IMR-90 (cell line): ENCODE measurements at regions not wholly inside any gene's neighbourhood (a gene's known extent, or its start where the extent isn't known, plus 50 kb on each side); places are given as distances from the start of the nearest gene placed in this dataset.

Experiments
- ATAC-seq: fragments of 200-7000 bp; cut with Tn5 transposase; 2 replicates; pipeline ENCODE4 v1.9.1; 2020; ENCODE audit warnings: low read depth, mild to moderate bottlenecking, moderate library complexity
- BruUV-seq: library from RNA; stranded (reverse); fragments of 400-500 nt; replicated peaks from 2 replicates; lab custom pipeline; 2021; lab: Mats Ljungman, UMichigan
- CTCF ChIA-PET: fragments of 300-600 bp; formaldehyde crosslinking; extraction: SDS; loops from one replicate; lab custom pipeline; 2021; ENCODE audit warnings: antibody characterized with exemption; lab: Yijun Ruan, JAX
- POLR2A ChIA-PET: fragments of 300-600 bp; sonication (Branson Sonifier 250); formaldehyde crosslinking; loops from one replicate; lab custom pipeline; 2022; ENCODE audit warnings: antibody characterized with exemption; ENCODE audit not compliant: unreplicated experiment; lab: Charles Lee
- DNase-seq: peaks from one replicate; pipeline ENCODE4 v3.0.0; 2013
- H2AFZ ChIP-seq: replicated peaks from 2 replicates; pipeline ENCODE3; 2013; ENCODE audit warnings: low read length, mild to moderate bottlenecking; ENCODE audit not compliant: poor library complexity
- H2AK5ac ChIP-seq: 2 replicates; pipeline ENCODE4 v1.6.1; 2013; ENCODE audit warnings: low read depth, low read length, inconsistent platforms
- H2AK9ac ChIP-seq: replicated peaks from 2 replicates; pipeline ENCODE3; 2013; ENCODE audit warnings: mild to moderate bottlenecking, low read depth, low read length, moderate library complexity; ENCODE audit not compliant: poor library complexity
- H2BK120ac ChIP-seq: 2 replicates; pipeline ENCODE4 v1.6.1; 2013; ENCODE audit warnings: low read depth, low read length, inconsistent platforms
- H2BK15ac ChIP-seq: 3 replicates; pipeline ENCODE4 v1.6.1; 2013; ENCODE audit warnings: low read depth, low read length, inconsistent platforms
- H2BK20ac ChIP-seq: 2 replicates; pipeline ENCODE4 v1.6.1; 2013; ENCODE audit warnings: low read depth, mild to moderate bottlenecking, inconsistent platforms, low read length, moderate library complexity
- H2BK5ac ChIP-seq: 2 replicates; pipeline ENCODE4 v1.6.1; 2013; ENCODE audit warnings: mild to moderate bottlenecking, low read depth, low read length, inconsistent platforms; ENCODE audit not compliant: poor library complexity, severe bottlenecking
- H3K14ac ChIP-seq: replicated peaks from 2 replicates; pipeline ENCODE4 v1.6.1; 2013; ENCODE audit warnings: low read depth, low read length, inconsistent platforms
- H3K18ac ChIP-seq: 2 replicates; pipeline ENCODE4 v1.6.1; 2013; ENCODE audit warnings: low read depth, low read length, control low read depth
- H3K23ac ChIP-seq: 2 replicates; pipeline ENCODE4 v1.6.1; 2013; ENCODE audit warnings: low read depth, low read length, inconsistent platforms
- H3K27ac ChIP-seq: 2 replicates; pipeline ENCODE4 v1.5.1; 2013; ENCODE audit warnings: mild to moderate bottlenecking, control low read depth, low read length; ENCODE audit not compliant: insufficient read depth
- H3K27me3 ChIP-seq: 2 replicates; pipeline ENCODE4 v1.6.1; 2013; ENCODE audit warnings: low read length; ENCODE audit not compliant: control insufficient read depth, insufficient read depth
- H3K36me3 ChIP-seq: 2 replicates; pipeline ENCODE4 v1.6.1; 2013; ENCODE audit warnings: low read length, mixed read lengths; ENCODE audit not compliant: control insufficient read depth, insufficient read depth
- H3K4ac ChIP-seq: 2 replicates; pipeline ENCODE4 v1.6.1; 2013; ENCODE audit warnings: low read depth, low read length, inconsistent platforms
- H3K4me1 ChIP-seq: 2 replicates; pipeline ENCODE4 v1.6.1; 2013; ENCODE audit warnings: low read length, mixed read lengths; ENCODE audit not compliant: control insufficient read depth, insufficient read depth
- H3K4me2 ChIP-seq: 2 replicates; pipeline ENCODE4 v1.6.1; 2013; ENCODE audit warnings: low read depth, mild to moderate bottlenecking, control low read depth, low read length, moderate library complexity
- H3K4me3 ChIP-seq: 2 replicates; pipeline ENCODE4 v1.5.1; 2013; ENCODE audit warnings: low read depth, mild to moderate bottlenecking, control low read depth, low read length, moderate library complexity; ENCODE audit not compliant: insufficient read depth
- H3K56ac ChIP-seq: 2 replicates; pipeline ENCODE4 v1.6.1; 2013; ENCODE audit warnings: low read length, inconsistent platforms; ENCODE audit not compliant: insufficient read depth; ENCODE audit errors: extremely low read depth
- H3K79me1 ChIP-seq, 2 experiments: 2 replicates each; pipeline ENCODE4 v1.6.1; 2013; ENCODE audit warnings: low read length in 2 of 2, inconsistent platforms in 1 of 2, low read depth in 1 of 2
- H3K9ac ChIP-seq: 2 replicates; pipeline ENCODE4 v1.6.1; 2013; ENCODE audit warnings: low read depth, low read length, control low read depth
- H3K9me1 ChIP-seq: 2 replicates; pipeline ENCODE4 v1.6.1; 2013; ENCODE audit warnings: low read length, inconsistent platforms; ENCODE audit not compliant: insufficient read depth
- H3K9me3 ChIP-seq: 2 replicates; pipeline ENCODE4 v1.6.1; 2013; ENCODE audit warnings: low read length; ENCODE audit not compliant: control insufficient read depth, insufficient read depth
- H4K20me1 ChIP-seq: 2 replicates; pipeline ENCODE4 v1.6.1; 2013; ENCODE audit warnings: low read length, inconsistent platforms; ENCODE audit not compliant: insufficient read depth
- H4K5ac ChIP-seq: 2 replicates; pipeline ENCODE4 v1.6.1; 2013; ENCODE audit warnings: mild to moderate bottlenecking, low read depth, low read length, control low read depth
- H4K8ac ChIP-seq, 2 experiments: 2 replicates each; pipeline ENCODE4 v1.6.1; 2013; ENCODE audit warnings: low read depth in 2 of 2, low read length in 2 of 2, control low read depth in 1 of 2, inconsistent platforms in 1 of 2
- H4K91ac ChIP-seq: 2 replicates; pipeline ENCODE4 v1.6.1; 2013; ENCODE audit warnings: low read depth, low read length, inconsistent platforms; ENCODE audit not compliant: insufficient read depth
- BHLHE40 ChIP-seq: fragments of 150-350 bp; IDR thresholded peaks from 2 replicates; pipeline ENCODE4 v1.6.1; 2016; ENCODE audit warnings: mild to moderate bottlenecking, low read depth, low read length
- CEBPB ChIP-seq: IDR thresholded peaks from 2 replicates; pipeline ENCODE4 v1.6.1; 2012; ENCODE audit warnings: low read depth, low read length, improper control_type of control experiment
- CHD1 ChIP-seq: IDR thresholded peaks from 2 replicates; pipeline ENCODE4 v1.6.1; 2012; ENCODE audit warnings: low read depth, low read length, improper control_type of control experiment
- ELK1 ChIP-seq: fragments of 150-350 bp; IDR thresholded peaks from 2 replicates; pipeline ENCODE4 v1.6.1; 2016; ENCODE audit warnings: low read depth, mild to moderate bottlenecking, low read length, moderate library complexity, borderline replicate concordance
- FOS ChIP-seq: fragments of 150-350 bp; IDR thresholded peaks from 2 replicates; pipeline ENCODE4 v1.6.1; 2016; ENCODE audit warnings: low read depth, low read length
- MAFK ChIP-seq: IDR thresholded peaks from 2 replicates; pipeline ENCODE4 v1.6.1; 2012; ENCODE audit warnings: low read depth, low read length, improper control_type of control experiment
- MAZ ChIP-seq: IDR thresholded peaks from 2 replicates; pipeline ENCODE4 v1.6.1; 2012; ENCODE audit warnings: low read depth, mild to moderate bottlenecking, low read length, improper control_type of control experiment, moderate library complexity, borderline replicate concordance
- MXI1 ChIP-seq: IDR thresholded peaks from 2 replicates; pipeline ENCODE4 v1.6.1; 2012; ENCODE audit warnings: low read depth, mild to moderate bottlenecking, low read length, moderate library complexity, borderline replicate concordance
- NFE2L2 ChIP-seq: fragments of 150-350 bp; IDR thresholded peaks from 2 replicates; pipeline ENCODE4 v1.6.1; 2016; ENCODE audit warnings: low read depth, mild to moderate bottlenecking, low read length
- POLR2A ChIP-seq: IDR thresholded peaks from 2 replicates; pipeline ENCODE4 v1.6.1; 2012; ENCODE audit warnings: mild to moderate bottlenecking, low read depth, low read length
- RAD21 ChIP-seq: IDR thresholded peaks from 2 replicates; pipeline ENCODE4 v1.6.1; 2012; ENCODE audit warnings: low read length, improper control_type of control experiment
- RCOR1 ChIP-seq: IDR thresholded peaks from 2 replicates; pipeline ENCODE4 v1.6.1; 2012; ENCODE audit warnings: mild to moderate bottlenecking, low read length, improper control_type of control experiment; ENCODE audit not compliant: insufficient replicate concordance
- RFX5 ChIP-seq: IDR thresholded peaks from 2 replicates; pipeline ENCODE4 v1.8.0; 2012; ENCODE audit warnings: low read depth, mild to moderate bottlenecking, low read length, moderate library complexity
- SMC3 ChIP-seq: fragments of 150-350 bp; IDR thresholded peaks from 2 replicates; pipeline ENCODE4 v1.6.1; 2016; ENCODE audit warnings: low read depth, mild to moderate bottlenecking, antibody characterized with exemption, low read length, moderate library complexity
- USF2 ChIP-seq: fragments of 150-350 bp; IDR thresholded peaks from 2 replicates; pipeline ENCODE4 v1.6.1; 2017; ENCODE audit warnings: mild to moderate bottlenecking, antibody characterized with exemption, low read length, low read depth
- WGBS, 2 experiments: methylation state at CpG; one replicate each; pipeline versions ENCODE4 v1.1.5 to v1.1.7; 2013; ENCODE audit warnings: missing lambda C conversion rate in 2 of 2; ENCODE audit not compliant: insufficient read length in 1 of 2; ENCODE audit errors: extremely low coverage in 2 of 2; 5-methylcytosine and 5-hydroxymethylcytosine counted together
- dilution Hi-C: fragments of 300-500 bp; cut with HindIII; formaldehyde crosslinking; loops from one replicate; pipeline ENCODE4 v1.14.3; 2018; ENCODE audit warnings: low sequenced_read_pairs; ENCODE audit not compliant: unreplicated experiment
- in situ Hi-C: fragments of 300-500 bp; cut with MboI; formaldehyde crosslinking; loops from 3 replicates; pipeline ENCODE4 v1.14.3; 2019; ENCODE audit warnings: low sequenced_read_pairs, inconsistent platforms, mixed read lengths
- intact Hi-C: fragments of 100-400 bp; cut with micrococcal nuclease; formaldehyde crosslinking; loops from 2 replicates; pipeline ENCODE4 v1.10.0; 2022
- TF ChIP-seq, protein P1 (sequence below): conservative IDR thresholded peaks from 2 replicates; pipeline ENCODE4 v1.5.1; 2012; ENCODE audit warnings: mild to moderate bottlenecking, low read depth, low read length, improper control_type of control experiment

- in situ Hi-C loops: no loop called here
- Histone ChIP-seq H3K9ac (no peak overlapping the region), H3K4ac (no peak overlapping the region), H2BK120ac (no peak overlapping the region), H3K9me1 (no peaks in the 10 kb centered on the region), H2BK20ac (no peak overlapping the region), H4K5ac (no peak overlapping the region), H3K23ac (no peak overlapping the region), H2AK9ac (no peak overlapping the region), H2AFZ (no peak overlapping the region), H3K4me3 (no peak overlapping the region), H4K8ac (no peak overlapping the region), H2AK5ac (no peak overlapping the region), H3K56ac (no peak overlapping the region), H3K18ac (no peak overlapping the region), H3K79me1 (no peaks in the 10 kb centered on the region), H3K27ac (no peak overlapping the region), H2BK5ac (no peak overlapping the region), H3K27me3 (no peaks in the 10 kb centered on the region), H3K14ac (no peak overlapping the region), H3K9me3 (peaks cover 18% of the 10 kb centered on the region), H3K36me3 (no peaks in the 10 kb centered on the region), H4K91ac (no peak overlapping the region), H4K20me1 (no peaks in the 10 kb centered on the region), H3K4me1 (no peaks in the 10 kb centered on the region), H3K4me2 (no peak overlapping the region), H2BK15ac (no peak overlapping the region)
- dilution Hi-C loops: no loop called here
- DNase-seq: no peak
- WGBS, 2 experiments: 90% methylated on average over 2 of the region's 8 CpGs; no CpG with 5 or more reads in 1 of the 2 experiments
- TF ChIP-seq FOS (no peak), NFE2L2 (no peak), CEBPB (no peak), SMC3 (no peak), CHD1 (no peak), RAD21 (no peak), MAZ (no peak), RFX5 (no peak), MXI1 (no peak), MAFK (no peak), USF2 (no peak), RCOR1 (no peak), POLR2A (no peak), BHLHE40 (no peak), ELK1 (no peak)
- TF ChIP-seq, protein P1, sequence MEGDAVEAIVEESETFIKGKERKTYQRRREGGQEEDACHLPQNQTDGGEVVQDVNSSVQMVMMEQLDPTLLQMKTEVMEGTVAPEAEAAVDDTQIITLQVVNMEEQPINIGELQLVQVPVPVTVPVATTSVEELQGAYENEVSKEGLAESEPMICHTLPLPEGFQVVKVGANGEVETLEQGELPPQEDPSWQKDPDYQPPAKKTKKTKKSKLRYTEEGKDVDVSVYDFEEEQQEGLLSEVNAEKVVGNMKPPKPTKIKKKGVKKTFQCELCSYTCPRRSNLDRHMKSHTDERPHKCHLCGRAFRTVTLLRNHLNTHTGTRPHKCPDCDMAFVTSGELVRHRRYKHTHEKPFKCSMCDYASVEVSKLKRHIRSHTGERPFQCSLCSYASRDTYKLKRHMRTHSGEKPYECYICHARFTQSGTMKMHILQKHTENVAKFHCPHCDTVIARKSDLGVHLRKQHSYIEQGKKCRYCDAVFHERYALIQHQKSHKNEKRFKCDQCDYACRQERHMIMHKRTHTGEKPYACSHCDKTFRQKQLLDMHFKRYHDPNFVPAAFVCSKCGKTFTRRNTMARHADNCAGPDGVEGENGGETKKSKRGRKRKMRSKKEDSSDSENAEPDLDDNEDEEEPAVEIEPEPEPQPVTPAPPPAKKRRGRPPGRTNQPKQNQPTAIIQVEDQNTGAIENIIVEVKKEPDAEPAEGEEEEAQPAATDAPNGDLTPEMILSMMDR: no peak
- no peak for ATAC-seq
- CTCF ChIA-PET: no interaction called here
- intact Hi-C loops: no loop called here
- POLR2A ChIA-PET: no interaction called here
- BruUV-seq: no TSS peak
These were observed 822.4 kb upstream of the NEGR1 start for GRCh38 chr1:73104749-73105148.
